HG03520 (cell line): ENCODE measurements at regions not wholly inside any gene's neighbourhood (a gene's known extent, or its start where the extent isn't known, plus 50 kb on each side); places are given as distances from the start of the nearest gene placed in this dataset.
"Not testable (repeated sequence)": the region's sequence is repeated elsewhere in the genome, so short reads cannot be mapped to it uniquely, and the experiment has no call there.

Experiments
- ATAC-seq: cut with Tn5 transposase; IDR thresholded peaks from one replicate; pipeline ENCODE4 v1.9.1; 2021; ENCODE audit warnings: mild to moderate bottlenecking, moderate library complexity; ENCODE audit not compliant: unreplicated experiment

- no peak for ATAC-seq
Measured at GRCh38 chr5:39933061-39933460, 508.3 kb upstream of the DAB2 start.

GRCh38 chr5:39928709-39929108 is 503.9 kb upstream of the DAB2 start:
- ATAC-seq: no peak

- ATAC-seq: no peak
Measured at GRCh38 chr5:39919876-39920275, 495.1 kb upstream of the DAB2 start.

GRCh38 chr5:39912906-39913305 is 488.1 kb upstream of the DAB2 start:
- no peak for ATAC-seq

- ATAC-seq: not testable (repeated sequence)
Measured at GRCh38 chr5:39907267-39907951, 482.6 kb upstream of the DAB2 start.

- no peak for ATAC-seq
Measured at GRCh38 chr5:39906146-39906545, 481.4 kb upstream of the DAB2 start.

GRCh38 chr5:39905356-39905755 is 480.6 kb upstream of the DAB2 start:
- ATAC-seq: no peak

- no peak for ATAC-seq
Measured at GRCh38 chr5:39902626-39903025, 477.8 kb upstream of the DAB2 start.

GRCh38 chr5:39898731-39899130 is 474.0 kb upstream of the DAB2 start:
- ATAC-seq: no peak

GRCh38 chr5:39896706-39897105 is 471.9 kb upstream of the DAB2 start:
- no peak for ATAC-seq

GRCh38 chr5:39896104-39896503 is 471.3 kb upstream of the DAB2 start:
- ATAC-seq: no peak

- ATAC-seq: no peak
Measured at GRCh38 chr5:39892708-39893107, 467.9 kb upstream of the DAB2 start.

- ATAC-seq: no peak
Measured at GRCh38 chr5:39891376-39891775, 466.6 kb upstream of the DAB2 start.

GRCh38 chr5:39880985-39881384 is 456.2 kb upstream of the DAB2 start:
- ATAC-seq: no peak

- ATAC-seq: no peak
Measured at GRCh38 chr5:39877479-39877878, 452.7 kb upstream of the DAB2 start.

GRCh38 chr5:39876146-39876545 is 451.4 kb upstream of the DAB2 start:
- no peak for ATAC-seq

- no peak for ATAC-seq
Measured at GRCh38 chr5:39870137-39870536, 445.4 kb upstream of the DAB2 start.

GRCh38 chr5:39869396-39869795 is 444.6 kb upstream of the DAB2 start:
- ATAC-seq: no peak

- no peak for ATAC-seq
Measured at GRCh38 chr5:39867923-39868322, 443.1 kb upstream of the DAB2 start.

GRCh38 chr5:39863926-39864552 is 439.3 kb upstream of the DAB2 start:
- no peak for ATAC-seq

- ATAC-seq: no peak
Measured at GRCh38 chr5:39857041-39857440, 432.3 kb upstream of the DAB2 start.

GRCh38 chr5:39854771-39855410 is 430.1 kb upstream of the DAB2 start:
- ATAC-seq: no peak
